ENCODE measurements at regions not wholly inside any gene's neighbourhood (a gene's known extent, or its start where the extent isn't known, plus 50 kb on each side); places are given as distances from the start of the nearest gene placed in this dataset.
"Not testable (repeated sequence)": the region's sequence is repeated elsewhere in the genome, so short reads cannot be mapped to it uniquely, and the experiment has no call there.

GRCh38 chr7:35853194-35853593, 52.3 kb downstream of the SEPTIN7 start:
- H3K4me3 ChIP-seq (ENCODE audit: low read depth, low read length); DNase-seq (ENCODE audit: low read depth): not testable (repeated sequence)

GRCh38 chr7:35854311-35854710, 53.5 kb downstream of the SEPTIN7 start:
- TF ChIP-seq CTCF (conservative IDR thresholded peaks at IDR 0.05; ENCODE audit: low read depth, low read length): no peak
- no peak overlapping the region for H3K4me3 ChIP-seq (ENCODE audit: low read depth, low read length)

GRCh38 chr7:35856175-35856574, 55.3 kb downstream of the SEPTIN7 start:
- TF ChIP-seq CTCF (conservative IDR thresholded peaks at IDR 0.05; ENCODE audit: low read depth, low read length): no peak
- no peak overlapping the region for H3K4me3 ChIP-seq (ENCODE audit: low read depth, low read length)
- DNase-seq (ENCODE audit: low read depth): no peak

More at GRCh38 chr7:35854311-35854710, 53.5 kb downstream of the SEPTIN7 start:
- DNase-seq (ENCODE audit: low read depth): no peak

- DNase-seq (ENCODE audit: low read depth): no peak
- no peak for TF ChIP-seq CTCF (conservative IDR thresholded peaks at IDR 0.05; ENCODE audit: low read depth, low read length)
- H3K4me3 ChIP-seq (ENCODE audit: low read depth, low read length): no peak overlapping the region
Observed at GRCh38 chr7:35860664-35861063, 59.8 kb downstream of the SEPTIN7 start.

GRCh38 chr7:35865287-35865686, 64.4 kb downstream of the SEPTIN7 start:
- TF ChIP-seq CTCF (conservative IDR thresholded peaks at IDR 0.05; ENCODE audit: low read depth, low read length): no peak
- DNase-seq (ENCODE audit: low read depth): no peak
- no peak overlapping the region for H3K4me3 ChIP-seq (ENCODE audit: low read depth, low read length)

- no peak for TF ChIP-seq CTCF (conservative IDR thresholded peaks at IDR 0.05; ENCODE audit: low read depth, low read length)
Observed at GRCh38 chr7:35866186-35866585, 65.3 kb downstream of the SEPTIN7 start.

GRCh38 chr7:35869117-35869516, 68.3 kb downstream of the SEPTIN7 start:
- not testable (repeated sequence) for DNase-seq (ENCODE audit: low read depth)

More at GRCh38 chr7:35866186-35866585, 65.3 kb downstream of the SEPTIN7 start:
- no peak for DNase-seq (ENCODE audit: low read depth)
- no peak overlapping the region for H3K4me3 ChIP-seq (ENCODE audit: low read depth, low read length)

GRCh38 chr7:35869810-35870209, 69.0 kb downstream of the SEPTIN7 start:
- DNase-seq (ENCODE audit: low read depth): no peak
- H3K4me3 ChIP-seq (ENCODE audit: low read depth, low read length): no peak overlapping the region
- no peak for TF ChIP-seq CTCF (conservative IDR thresholded peaks at IDR 0.05; ENCODE audit: low read depth, low read length)

More at GRCh38 chr7:35869117-35869516, 68.3 kb downstream of the SEPTIN7 start:
- H3K4me3 ChIP-seq (ENCODE audit: low read depth, low read length): not testable (repeated sequence)
